Natural killer cell (primary cell): ENCODE measurements at regions not wholly inside any gene's neighbourhood (a gene's known extent, or its start where the extent isn't known, plus 50 kb on each side); places are given as distances from the start of the nearest gene placed in this dataset.

Source experiments
- ATAC-seq, 3 donors: fragments of 150-1000 bp in 2 of 3; fragments of 200-7000 bp in 1 of 3; cut with Tn5 transposase; 1 replicate in 1 of 3; 2 replicates in 2 of 3; pipeline ENCODE4 v1.10.0; 2021; ENCODE audit warnings: mild to moderate bottlenecking in 2 of 3, moderate library complexity in 2 of 3
- DNase-seq, 2 donors: peaks; one replicate each; pipeline versions ENCODE4 v3.0.0 to v3.0.0-alpha.2; 2013 to 2021; ENCODE audit warnings: mixed read lengths in 1 of 2
- H3K27ac ChIP-seq: one replicate; pipeline ENCODE4 v1.5.1; 2013; ENCODE audit warnings: mild to moderate bottlenecking, low read length
- H3K27me3 ChIP-seq: one replicate; pipeline ENCODE4 v1.6.1; 2013; ENCODE audit warnings: low read length; ENCODE audit not compliant: control insufficient read depth, insufficient read depth
- H3K36me3 ChIP-seq: one replicate; pipeline ENCODE4 v1.6.1; 2013; ENCODE audit warnings: low read length; ENCODE audit not compliant: control insufficient read depth, insufficient read depth
- H3K4me1 ChIP-seq: one replicate; pipeline ENCODE4 v1.6.1; 2013; ENCODE audit warnings: low read length; ENCODE audit not compliant: control insufficient read depth, insufficient read depth
- H3K4me3 ChIP-seq: one replicate; pipeline ENCODE4 v1.5.1; 2013; ENCODE audit warnings: low read length
- H3K9me3 ChIP-seq: one replicate; pipeline ENCODE4 v1.6.1; 2013; ENCODE audit warnings: low read length; ENCODE audit not compliant: control insufficient read depth, insufficient read depth
- H3K27ac Mint-ChIP-seq, 2 donors: one replicate each; pipeline ENCODE4 v1.8.0; 2022; ENCODE audit warnings: mild to moderate bottlenecking in 2 of 2, mixed read lengths in 2 of 2, moderate library complexity in 1 of 2
- H3K27me3 Mint-ChIP-seq, 2 donors: one replicate each; pipeline ENCODE4 v1.8.0; 2022; ENCODE audit warnings: low read depth in 2 of 2, mixed read lengths in 2 of 2
- H3K36me3 Mint-ChIP-seq: one replicate; pipeline ENCODE4 v1.8.0; 2022; ENCODE audit warnings: mixed read lengths
- H3K4me1 Mint-ChIP-seq, 2 donors: one replicate each; pipeline ENCODE4 v1.8.0; 2022; ENCODE audit warnings: mixed read lengths in 2 of 2
- H3K4me3 Mint-ChIP-seq: one replicate; pipeline ENCODE4 v1.8.0; 2022; ENCODE audit warnings: mild to moderate bottlenecking, moderate library complexity, mixed read lengths
- H3K9me3 Mint-ChIP-seq, 2 donors: one replicate each; pipeline ENCODE4 v1.8.0; 2022; ENCODE audit warnings: mixed read lengths in 2 of 2
- WGBS: methylation state at CpG from one replicate; pipeline ENCODE4 v1.1.7; 2013; ENCODE audit warnings: missing lambda C conversion rate; ENCODE audit not compliant: insufficient coverage; 5-methylcytosine and 5-hydroxymethylcytosine counted together
- intact Hi-C: fragments of 100-400 bp; cut with micrococcal nuclease; formaldehyde crosslinking; loops from one replicate; pipeline ENCODE4 v1.14.2; 2022
- TF ChIP-seq, protein P1 (sequence below): fragments of 200-600 bp; IDR thresholded peaks from one replicate; pipeline ENCODE4 v1.8.0; 2022; ENCODE audit warnings: antibody characterized with exemption

DNA sequence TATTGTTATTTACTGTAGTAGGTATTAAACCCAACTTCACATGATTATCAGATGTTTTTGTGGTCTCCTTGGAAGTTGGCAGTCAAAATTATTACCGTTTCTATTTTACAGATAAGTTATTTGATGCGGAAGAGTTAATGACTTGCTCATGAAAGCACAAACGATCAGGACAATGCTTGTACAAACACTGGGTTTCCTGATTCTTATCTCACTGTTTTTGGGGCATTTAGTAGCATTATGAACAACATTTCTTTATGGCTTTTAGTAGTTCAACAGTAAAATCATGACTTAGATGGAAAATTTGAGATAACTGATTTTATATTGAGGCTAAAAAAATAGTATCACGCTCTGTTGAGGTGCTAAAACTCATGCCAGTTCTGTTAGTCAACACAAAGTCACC is 361.5 kb upstream of the MBL2 start:
- 44% methylated on average over 3 of the region's 4 CpGs for WGBS
- DNase-seq, result no peak
- no peak for ATAC-seq
- Histone ChIP-seq H3K4me3 (no peak overlapping the region), H3K4me1 (no peaks in the 10 kb centered on the region), H3K27me3 (no peaks in the 10 kb centered on the region), H3K9me3 (no peaks in the 10 kb centered on the region), H3K36me3 (no peaks in the 10 kb centered on the region), H3K27ac (no peak overlapping the region)
- Mint-ChIP-seq H3K9me3 (peaks cover 2 to 9% of the 10 kb centered on the region in 2 donors), H3K27me3 (no peaks in the 10 kb centered on the region), H3K36me3 (no peaks in the 10 kb centered on the region), H3K4me1 (no peaks in the 10 kb centered on the region), H3K4me3 (no peak overlapping the region), H3K27ac (no peak overlapping the region)
- intact Hi-C loops, result no loop called here
- TF ChIP-seq, protein P1, sequence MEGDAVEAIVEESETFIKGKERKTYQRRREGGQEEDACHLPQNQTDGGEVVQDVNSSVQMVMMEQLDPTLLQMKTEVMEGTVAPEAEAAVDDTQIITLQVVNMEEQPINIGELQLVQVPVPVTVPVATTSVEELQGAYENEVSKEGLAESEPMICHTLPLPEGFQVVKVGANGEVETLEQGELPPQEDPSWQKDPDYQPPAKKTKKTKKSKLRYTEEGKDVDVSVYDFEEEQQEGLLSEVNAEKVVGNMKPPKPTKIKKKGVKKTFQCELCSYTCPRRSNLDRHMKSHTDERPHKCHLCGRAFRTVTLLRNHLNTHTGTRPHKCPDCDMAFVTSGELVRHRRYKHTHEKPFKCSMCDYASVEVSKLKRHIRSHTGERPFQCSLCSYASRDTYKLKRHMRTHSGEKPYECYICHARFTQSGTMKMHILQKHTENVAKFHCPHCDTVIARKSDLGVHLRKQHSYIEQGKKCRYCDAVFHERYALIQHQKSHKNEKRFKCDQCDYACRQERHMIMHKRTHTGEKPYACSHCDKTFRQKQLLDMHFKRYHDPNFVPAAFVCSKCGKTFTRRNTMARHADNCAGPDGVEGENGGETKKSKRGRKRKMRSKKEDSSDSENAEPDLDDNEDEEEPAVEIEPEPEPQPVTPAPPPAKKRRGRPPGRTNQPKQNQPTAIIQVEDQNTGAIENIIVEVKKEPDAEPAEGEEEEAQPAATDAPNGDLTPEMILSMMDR, result no peak

DNA sequence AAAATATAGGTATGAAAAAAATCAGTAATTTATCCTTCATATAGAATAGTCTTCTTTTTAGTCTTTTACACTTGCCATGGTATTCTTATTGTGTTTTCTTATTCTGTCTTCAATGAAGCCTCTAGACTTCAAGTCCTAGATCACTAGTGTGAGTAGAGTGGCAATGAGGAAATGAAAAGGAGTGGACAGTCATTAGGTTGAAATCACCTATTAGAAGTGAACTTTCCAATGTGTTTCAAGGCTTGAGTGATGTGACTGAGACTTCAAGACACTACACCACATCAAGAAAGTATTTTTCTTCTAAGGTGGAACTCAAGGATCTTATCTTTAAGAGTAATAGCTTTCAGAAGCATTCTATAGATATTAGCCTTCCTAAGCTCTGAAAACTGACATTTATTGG is 357.8 kb upstream of the MBL2 start:
- no peaks in the 10 kb centered on the region for H3K36me3 Mint-ChIP-seq
- no peaks in the 10 kb centered on the region for H3K27me3 Mint-ChIP-seq
- DNase-seq (no peak), ATAC-seq (no peak)
- H3K9me3 Mint-ChIP-seq, result peaks cover 5 to 12% of the 10 kb centered on the region in 2 donors
- no peaks in the 10 kb centered on the region for H3K4me1 ChIP-seq
- H3K4me3 ChIP-seq, result no peak overlapping the region
- no peak overlapping the region for H3K27ac ChIP-seq
- no peak overlapping the region for H3K4me3 Mint-ChIP-seq
- no peaks in the 10 kb centered on the region for H3K27me3 ChIP-seq
- TF ChIP-seq, protein P1, result no peak
- no peaks in the 10 kb centered on the region for H3K36me3 ChIP-seq
- H3K27ac Mint-ChIP-seq, result no peak overlapping the region
- intact Hi-C loops, result no loop called here
- H3K4me1 Mint-ChIP-seq, result no peaks in the 10 kb centered on the region
- no peaks in the 10 kb centered on the region for H3K9me3 ChIP-seq

DNA sequence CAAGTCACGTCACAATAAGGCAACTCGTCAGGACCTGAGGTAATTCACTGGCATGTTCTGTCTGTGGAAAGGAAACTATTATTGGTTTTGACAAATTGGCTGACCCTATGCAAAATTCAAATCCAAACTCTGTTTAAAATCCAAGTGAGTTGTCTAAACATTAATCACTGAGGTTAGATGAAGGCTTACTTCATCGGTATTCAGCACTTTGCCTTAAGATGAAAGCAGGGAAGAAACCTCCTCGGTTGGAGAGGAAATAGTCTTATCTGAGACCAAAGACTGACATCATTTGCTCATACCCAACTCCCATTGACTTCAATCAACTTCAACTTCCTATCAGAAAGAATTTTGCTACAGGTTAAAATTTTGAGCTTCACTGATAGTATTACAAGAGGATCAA is 355.1 kb upstream of the MBL2 start:
- H3K4me3 Mint-ChIP-seq, result no peak overlapping the region
- peaks cover 9% of the 10 kb centered on the region for H3K36me3 Mint-ChIP-seq
- ATAC-seq, result no peak
- Histone ChIP-seq H3K9me3 (no peaks in the 10 kb centered on the region), H3K4me1 (no peaks in the 10 kb centered on the region), H3K4me3 (no peak overlapping the region), H3K36me3 (no peaks in the 10 kb centered on the region), H3K27me3 (no peaks in the 10 kb centered on the region), H3K27ac (no peak overlapping the region)
- H3K4me1 Mint-ChIP-seq, result no peaks in the 10 kb centered on the region
- intact Hi-C loops, result no loop called here
- TF ChIP-seq, protein P1, result no peak
- WGBS, result 54% methylated on average over 2 of the region's 4 CpGs
- no peaks in the 10 kb centered on the region for H3K27me3 Mint-ChIP-seq
- H3K27ac Mint-ChIP-seq, result no peak overlapping the region
- no peak for DNase-seq
- peaks cover 7 to 9% of the 10 kb centered on the region in 2 donors for H3K9me3 Mint-ChIP-seq

GRCh38 chr10:53123311-53123710 is 350.7 kb upstream of the MBL2 start:
- Histone ChIP-seq H3K4me3 (no peak overlapping the region), H3K4me1 (no peaks in the 10 kb centered on the region), H3K27ac (no peak overlapping the region), H3K36me3 (no peaks in the 10 kb centered on the region), H3K9me3 (peaks cover 2% of the 10 kb centered on the region), H3K27me3 (no peaks in the 10 kb centered on the region)
- DNase-seq (no peak), ATAC-seq (no peak)
- no peaks in the 10 kb centered on the region for H3K27me3 Mint-ChIP-seq
- WGBS, result 81% methylated on average over 4 of the region's 4 CpGs
- peaks cover 12 to 15% of the 10 kb centered on the region in 2 donors for H3K9me3 Mint-ChIP-seq
- H3K4me3 Mint-ChIP-seq, result no peak overlapping the region
- H3K4me1 Mint-ChIP-seq, result no peaks in the 10 kb centered on the region
- H3K27ac Mint-ChIP-seq, result no peak overlapping the region
- intact Hi-C loops, result no loop called here
- H3K36me3 Mint-ChIP-seq, result peaks cover 9% of the 10 kb centered on the region
- TF ChIP-seq, protein P1, result no peak
